Activated CD4-positive, CD25-positive, alpha-beta regulatory T cell (primary cell): ENCODE measurements at regions not wholly inside any gene's neighbourhood (a gene's known extent, or its start where the extent isn't known, plus 50 kb on each side); places are given as distances from the start of the nearest gene placed in this dataset.

ENCODE experiments used
- DNase-seq, 4 experiments: peaks; one replicate each; lab custom pipeline; 2025; lab: John Stamatoyannopoulos, UW

DNA sequence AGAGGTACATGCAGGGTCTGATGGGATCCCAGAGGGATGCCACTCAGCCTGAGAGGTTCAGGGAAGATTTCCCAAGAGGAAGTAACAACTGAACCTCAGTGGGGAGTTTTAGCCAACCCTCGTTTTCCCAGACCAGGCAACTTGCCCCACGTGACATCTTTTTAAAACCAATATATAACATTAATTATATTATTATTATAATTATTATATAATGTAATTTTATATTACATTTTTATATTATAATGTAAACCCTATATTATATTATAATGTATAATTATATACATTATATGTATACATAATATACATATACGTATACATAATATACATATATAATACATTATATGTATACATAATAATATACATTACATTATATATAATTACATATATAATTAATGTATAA lies 62.8 kb upstream of the WWC1 start:
- no peak for DNase-seq

- no peak for DNase-seq
Measured at GRCh38 chr5:168234133-168234532, 57.3 kb upstream of the WWC1 start.

GRCh38 chr5:168238463-168238862 lies 53.0 kb upstream of the WWC1 start:
- DNase-seq, result no peak

DNA sequence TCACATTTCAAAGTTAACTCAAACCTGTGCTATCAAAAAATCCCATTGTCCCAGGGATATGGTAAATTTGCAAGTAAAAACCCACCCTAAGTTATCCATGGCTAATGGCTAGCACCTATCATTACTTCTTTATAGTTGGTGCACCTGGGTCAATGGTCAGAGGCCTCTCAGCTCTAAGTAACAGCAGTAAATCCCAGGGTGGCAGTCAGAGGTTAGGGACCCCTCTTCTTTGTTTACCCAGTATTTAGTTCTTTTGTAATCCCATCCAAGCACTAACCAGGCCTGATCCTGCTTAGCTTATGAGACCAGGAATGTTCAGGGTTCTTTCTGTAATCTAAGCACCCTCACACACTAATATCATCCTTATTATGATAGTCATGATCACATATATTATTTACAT lies 52.1 kb upstream of the WWC1 start:
- no peak for DNase-seq
